Right cardiac atrium (tissue), 5 donors: ENCODE measurements at regions not wholly inside any gene's neighbourhood (a gene's known extent, or its start where the extent isn't known, plus 50 kb on each side); places are given as distances from the start of the nearest gene placed in this dataset.

Experiments used
- ATAC-seq, 2 donors: fragments of 200-7000 bp; cut with Tn5 transposase; one replicate each; pipeline versions ENCODE4 v1.8.0 to v1.9.1; 2020; ENCODE audit warnings: moderate library complexity in 2 of 2, mild to moderate bottlenecking in 1 of 2
- DNase-seq, 3 donors: peaks; one replicate each; pipeline ENCODE4 v3.0.0-alpha.2; 2020
- H3K27ac ChIP-seq: one replicate; pipeline ENCODE4 v1.5.1; 2013; ENCODE audit warnings: mild to moderate bottlenecking, low read length, control low read depth, moderate library complexity
- H3K27me3 ChIP-seq: one replicate; pipeline ENCODE4 v1.6.1; 2013; ENCODE audit not compliant: control insufficient read depth, insufficient read depth
- H3K4me1 ChIP-seq: one replicate; pipeline ENCODE4 v1.6.1; 2013; ENCODE audit warnings: low read length; ENCODE audit not compliant: control insufficient read depth, insufficient read depth
- H3K4me3 ChIP-seq: one replicate; pipeline ENCODE4 v1.5.1; 2013; ENCODE audit warnings: low read length, control low read depth
- H3K9me3 ChIP-seq: one replicate; pipeline ENCODE4 v1.6.1; 2013; ENCODE audit warnings: low read length; ENCODE audit not compliant: control insufficient read depth
- WGBS: extraction: QIAGEN DNeasy Blood & Tissue Kit; methylation state at CpG from one replicate; pipeline ENCODE4 v1.1.7; 2013; 5-methylcytosine and 5-hydroxymethylcytosine counted together
- intact Hi-C, 4 donors: fragments of 100-400 bp; cut with DNase I; formaldehyde crosslinking; loops; one replicate each; pipeline versions ENCODE4 v1.11.0 to v1.14.0; 2022 to 2023
- donor health status: healthy with polysubstance abuse.
- donor health status: DM: no; HTN: yes; CAD: no.
- donor health status: DM: no; HTN: no; CAD: no.
- donor health status: DM: no; HTN: yes; CAD: no; lungs with severe emphysema.
- donor health status: DM: yes; HTN: yes; CAD: no.

DNA sequence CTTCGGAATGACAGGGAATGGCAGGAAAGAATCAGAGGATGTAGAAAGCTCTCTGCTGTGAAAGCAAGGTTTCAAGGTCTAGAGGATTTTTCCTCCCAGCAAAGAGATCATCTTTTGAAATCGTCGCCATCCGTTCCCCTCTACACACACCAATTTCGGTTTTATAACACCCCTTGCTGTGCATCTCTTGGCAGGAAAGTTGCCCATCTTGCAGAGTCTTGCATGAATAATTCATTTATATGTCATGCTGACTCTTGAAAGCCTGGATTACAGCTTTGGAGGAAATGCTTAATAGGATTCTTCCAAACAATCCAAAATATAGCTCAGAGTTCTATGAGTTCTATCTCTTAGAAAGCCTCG is 262.7 kb downstream of the CHL1 start:
- H3K4me1 ChIP-seq: no peaks in the 10 kb centered on the region
- no peak for DNase-seq
- no peaks in the 10 kb centered on the region for H3K27me3 ChIP-seq
- WGBS: 64% methylated on average over 6 of the region's 6 CpGs
- H3K4me3 ChIP-seq: no peak overlapping the region
- no peak overlapping the region for H3K27ac ChIP-seq
- no peaks in the 10 kb centered on the region for H3K9me3 ChIP-seq
- intact Hi-C loops: no loop called here
- ATAC-seq: no peak

DNA sequence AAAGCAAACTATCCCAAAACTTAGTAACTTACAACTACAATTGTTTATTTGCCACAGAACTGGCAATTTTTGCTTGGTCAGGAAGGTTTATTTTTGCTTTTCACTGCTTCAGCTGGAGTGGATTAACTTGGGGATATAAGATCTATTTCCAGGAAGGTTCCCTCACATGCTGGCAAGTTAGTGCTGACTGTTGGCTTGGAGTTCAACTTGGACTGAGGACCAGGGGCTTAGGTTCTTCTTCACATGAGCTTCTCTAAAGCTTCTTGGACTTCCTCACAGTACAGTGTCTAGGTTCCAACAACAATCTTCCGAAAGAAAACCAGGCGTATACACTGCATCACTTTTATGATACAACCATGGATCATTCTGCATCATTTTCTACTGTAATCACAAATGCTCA is 264.4 kb downstream of the CHL1 start:
- no peaks in the 10 kb centered on the region for H3K4me1 ChIP-seq
- no peak for DNase-seq
- intact Hi-C loops: no loop called here
- no peak overlapping the region for H3K27ac ChIP-seq
- ATAC-seq: no peak
- no peak overlapping the region for H3K4me3 ChIP-seq
- no peaks in the 10 kb centered on the region for H3K9me3 ChIP-seq
- WGBS: 87% methylated on average over 2 of the region's 2 CpGs
- H3K27me3 ChIP-seq: no peaks in the 10 kb centered on the region

DNA sequence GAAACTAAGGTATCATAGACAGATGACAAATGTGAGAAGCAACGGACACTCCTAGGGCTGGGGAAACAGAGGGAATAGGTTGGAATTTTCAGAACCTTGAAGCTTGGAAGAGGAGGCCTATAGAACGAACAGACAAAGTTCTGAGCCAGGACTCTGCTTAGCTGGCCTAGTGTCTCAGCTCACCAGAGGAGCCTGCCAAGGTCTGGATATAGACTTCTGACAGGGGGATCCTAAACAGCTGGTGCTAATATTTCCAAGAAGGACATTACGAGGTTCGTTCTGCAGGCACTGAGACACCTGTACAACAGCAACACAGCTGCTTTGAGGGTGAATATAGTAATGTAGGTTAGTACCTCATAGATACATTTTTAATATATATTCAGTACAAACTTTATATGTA is 266.3 kb downstream of the CHL1 start:
- no peak overlapping the region for H3K4me3 ChIP-seq
- H3K9me3 ChIP-seq: no peaks in the 10 kb centered on the region
- H3K27ac ChIP-seq: no peak overlapping the region
- ATAC-seq (peak in 1 of 2 donors; percentile 33), DNase-seq (no peak)
- no peaks in the 10 kb centered on the region for H3K27me3 ChIP-seq
- WGBS: 50% methylated on average over 4 of the region's 4 CpGs
- H3K4me1 ChIP-seq: no peaks in the 10 kb centered on the region
- intact Hi-C loops: no loop called here

DNA sequence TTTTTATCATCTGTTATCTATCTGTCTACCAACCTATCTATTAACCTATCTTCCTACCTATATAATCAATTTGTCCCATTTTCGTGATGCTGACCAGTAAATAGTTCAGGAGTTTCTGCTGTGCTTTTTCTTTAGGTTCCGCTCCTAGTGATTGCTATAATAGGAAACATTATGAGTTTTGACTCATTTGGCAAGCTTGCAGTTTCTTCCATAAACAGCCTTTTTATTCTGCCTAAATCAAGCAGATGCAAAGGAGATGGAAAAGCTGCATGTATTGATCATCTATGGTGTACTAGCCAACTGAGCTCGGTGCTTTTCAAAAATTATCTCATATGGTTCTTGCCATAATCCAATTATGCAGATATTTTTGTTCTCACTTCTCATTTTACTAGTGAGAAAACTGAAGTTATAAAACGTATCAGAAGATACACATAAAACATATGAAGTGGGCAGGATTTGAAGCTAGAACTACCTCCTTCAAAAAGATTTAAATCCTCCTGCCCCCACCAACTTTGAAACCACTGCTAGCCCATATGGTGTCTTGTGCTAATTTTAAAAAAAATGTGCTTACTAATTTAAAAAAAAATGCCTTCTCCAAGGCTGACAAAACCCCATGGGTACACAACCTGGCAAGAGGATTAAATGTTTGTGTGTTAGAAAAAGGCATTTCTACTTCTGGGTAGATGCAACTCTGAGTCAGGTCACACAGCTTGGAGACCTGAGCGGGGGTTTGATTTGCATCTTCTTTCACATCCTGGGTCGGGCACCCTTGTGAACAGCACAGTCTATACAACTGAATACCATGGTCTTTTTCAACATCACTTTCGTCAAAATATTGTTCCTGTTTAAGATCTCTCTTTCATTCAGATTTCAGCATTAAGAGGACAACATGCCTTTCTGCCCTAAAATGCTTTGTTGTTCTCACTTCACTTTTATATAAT is 267.0 kb downstream of the CHL1 start:
- Histone ChIP-seq H3K27me3 (no peaks in the 10 kb centered on the region), H3K27ac (no peak overlapping the region), H3K9me3 (no peaks in the 10 kb centered on the region), H3K4me3 (no peak overlapping the region), H3K4me1 (no peaks in the 10 kb centered on the region)
- intact Hi-C loops: no loop called here
- WGBS: 57% methylated on average over 7 of the region's 7 CpGs
- ATAC-seq: no peak
- no peak for DNase-seq

DNA sequence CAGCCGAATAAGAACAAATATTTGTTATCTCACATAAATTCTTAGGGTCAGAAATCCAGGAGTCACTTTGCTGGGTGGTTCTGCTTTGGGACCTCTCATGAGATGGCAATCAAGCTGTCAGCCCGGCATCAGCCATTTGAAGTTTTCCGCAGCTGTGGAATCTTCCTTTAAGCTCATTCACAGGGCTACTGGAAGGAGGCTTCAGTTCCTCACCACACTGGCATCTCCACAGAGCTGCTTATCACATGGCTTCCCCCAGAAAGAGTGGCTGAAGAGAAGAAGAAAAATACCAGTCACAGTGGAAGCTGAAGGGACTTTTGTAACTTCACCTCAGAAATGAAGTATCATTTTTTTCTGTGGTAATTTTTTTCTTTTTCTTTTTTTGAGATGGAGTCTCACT is 267.7 kb downstream of the CHL1 start:
- H3K4me1 ChIP-seq: no peaks in the 10 kb centered on the region
- 49% methylated on average over 3 of the region's 3 CpGs for WGBS
- ATAC-seq (no peak), DNase-seq (no peak)
- H3K4me3 ChIP-seq: no peak overlapping the region
- intact Hi-C loops: no loop called here
- no peak overlapping the region for H3K27ac ChIP-seq
- H3K9me3 ChIP-seq: no peaks in the 10 kb centered on the region
- no peaks in the 10 kb centered on the region for H3K27me3 ChIP-seq

DNA sequence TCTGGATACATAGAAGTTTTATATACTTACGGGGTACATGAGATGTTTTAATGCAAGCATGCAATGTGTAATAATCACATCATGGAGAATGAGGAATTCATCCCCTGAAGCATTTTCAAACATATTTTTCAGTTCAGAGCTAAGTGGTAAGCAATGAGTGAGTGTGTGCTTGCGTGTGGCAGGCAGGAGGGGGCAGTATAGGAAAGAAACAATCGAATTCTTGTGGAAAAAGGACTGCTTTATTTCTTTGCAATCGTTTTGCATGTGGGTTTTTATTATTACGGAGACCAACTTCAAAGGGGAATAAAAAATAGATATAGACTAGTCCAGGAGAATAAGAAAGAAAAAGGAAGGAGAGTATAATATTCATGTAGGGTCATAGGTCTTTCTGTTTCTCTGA is 271.6 kb downstream of the CHL1 start:
- intact Hi-C loops: no loop called here
- no peaks in the 10 kb centered on the region for H3K27me3 ChIP-seq
- no peaks in the 10 kb centered on the region for H3K9me3 ChIP-seq
- H3K4me3 ChIP-seq: no peak overlapping the region
- H3K4me1 ChIP-seq: no peaks in the 10 kb centered on the region
- DNase-seq (no peak), ATAC-seq (no peak)
- H3K27ac ChIP-seq: no peak overlapping the region
- 26% methylated on average over 5 of the region's 5 CpGs for WGBS

DNA sequence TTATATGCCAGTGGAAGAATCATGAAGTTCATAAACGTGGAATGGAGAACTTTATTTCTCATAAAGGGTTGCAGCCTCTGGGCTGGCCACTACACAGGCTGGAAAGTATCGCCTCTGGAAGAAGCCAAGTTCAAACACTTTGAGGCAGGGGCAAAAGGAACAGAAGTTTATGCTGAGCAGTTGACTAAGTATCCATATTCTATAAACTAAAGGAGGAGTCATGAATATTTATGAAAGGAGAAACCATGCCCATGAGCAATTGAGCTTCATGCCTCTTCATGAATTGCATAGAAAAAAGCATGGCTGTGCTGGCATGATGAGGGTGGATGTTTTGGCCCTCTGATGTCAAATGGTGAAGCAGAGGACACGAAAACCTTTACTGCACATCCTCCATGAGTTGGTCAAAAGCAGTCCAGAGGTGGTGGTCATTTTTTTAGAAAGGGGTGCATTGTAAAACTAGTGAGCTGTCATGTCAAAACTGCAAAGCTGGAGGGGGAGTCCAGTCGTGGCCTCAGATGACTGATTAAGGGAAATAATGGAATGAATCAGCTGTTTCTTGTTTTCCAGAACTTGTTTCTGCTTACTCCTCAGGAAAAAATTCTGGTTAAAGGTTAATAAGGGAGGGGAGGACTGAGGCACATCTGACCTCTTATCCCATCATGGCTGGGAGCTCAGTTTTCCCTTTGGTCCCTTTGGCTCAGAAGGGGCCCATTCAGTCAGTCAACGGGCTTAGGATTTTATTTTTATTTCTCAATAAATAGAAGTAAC is 276.7 kb downstream of the CHL1 start:
- Histone ChIP-seq H3K27me3 (no peaks in the 10 kb centered on the region), H3K4me3 (no peak overlapping the region), H3K27ac (no peak overlapping the region), H3K9me3 (no peaks in the 10 kb centered on the region), H3K4me1 (no peaks in the 10 kb centered on the region)
- WGBS: 58% methylated on average over 5 of the region's 5 CpGs
- intact Hi-C loops: no loop called here
- DNase-seq: no peak
- ATAC-seq: no peak

DNA sequence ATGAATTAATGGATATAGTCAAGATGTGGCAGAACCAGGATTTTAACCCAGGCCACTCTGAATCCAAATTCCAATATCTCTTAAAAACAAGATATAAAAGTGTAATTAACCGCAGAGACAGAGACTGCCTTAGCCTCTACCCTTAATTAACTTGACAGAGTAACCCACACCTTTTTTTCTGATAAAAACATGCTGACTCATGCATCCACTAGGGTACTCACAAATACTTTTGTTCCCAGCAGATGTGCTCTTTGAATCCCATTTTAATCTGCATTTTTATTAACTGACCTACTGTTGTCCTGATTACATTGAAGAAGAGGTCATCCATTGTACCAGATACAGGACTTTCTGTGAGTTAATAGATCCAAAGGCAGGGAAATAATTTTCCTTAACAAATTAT is 278.3 kb downstream of the CHL1 start:
- no peak for DNase-seq
- Histone ChIP-seq H3K27me3 (no peaks in the 10 kb centered on the region), H3K9me3 (no peaks in the 10 kb centered on the region), H3K4me3 (no peak overlapping the region), H3K4me1 (no peaks in the 10 kb centered on the region), H3K27ac (no peak overlapping the region)
- 89% methylated on average over 1 of the region's 1 CpG for WGBS
- intact Hi-C loops: no loop called here
- ATAC-seq: no peak

DNA sequence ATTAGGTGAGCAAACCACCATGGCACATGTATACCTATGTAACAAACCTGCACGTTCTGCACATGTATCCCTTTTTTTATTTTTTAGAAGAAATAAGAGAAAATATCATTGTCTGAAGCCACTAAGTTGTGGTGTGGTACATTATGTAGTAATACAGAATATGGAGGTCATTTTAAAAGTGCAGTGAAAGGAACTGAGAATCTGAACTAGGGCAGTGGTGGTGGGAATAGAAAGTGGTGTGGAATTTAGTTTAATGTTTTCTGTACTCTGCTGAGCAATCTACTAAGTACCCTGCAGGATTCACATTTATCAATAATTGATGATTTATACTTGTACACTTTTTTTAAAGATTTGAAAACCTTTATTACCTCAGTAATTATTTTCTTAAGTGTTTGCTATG is 283.5 kb downstream of the CHL1 start:
- ATAC-seq (no peak), DNase-seq (no peak)
- no peaks in the 10 kb centered on the region for H3K4me1 ChIP-seq
- no peaks in the 10 kb centered on the region for H3K27me3 ChIP-seq
- intact Hi-C loops: no loop called here
- H3K9me3 ChIP-seq: no peaks in the 10 kb centered on the region
- no peak overlapping the region for H3K27ac ChIP-seq
- WGBS: 68% methylated on average over 1 of the region's 1 CpG
- no peak overlapping the region for H3K4me3 ChIP-seq

DNA sequence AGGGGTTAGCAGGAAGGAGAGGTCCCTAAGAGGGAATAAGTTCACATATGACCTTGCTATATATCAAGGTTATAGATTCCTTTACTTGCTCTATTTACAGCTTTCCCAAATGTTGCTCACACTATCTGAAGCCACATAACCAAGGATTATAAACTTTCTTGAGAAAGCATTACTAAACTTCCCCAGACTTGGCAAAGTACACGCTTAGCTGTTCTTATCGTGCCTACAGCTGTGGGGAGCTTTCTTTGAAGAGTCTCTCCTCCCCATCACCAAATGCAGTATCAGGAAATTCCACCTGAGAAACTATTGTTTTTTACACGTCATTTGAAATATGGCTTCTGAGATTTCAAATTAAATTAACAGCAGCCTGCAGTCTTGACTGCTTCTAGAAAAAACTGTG is 284.5 kb downstream of the CHL1 start:
- intact Hi-C loops: no loop called here
- Histone ChIP-seq H3K9me3 (no peaks in the 10 kb centered on the region), H3K27me3 (no peaks in the 10 kb centered on the region), H3K27ac (no peak overlapping the region), H3K4me1 (no peaks in the 10 kb centered on the region), H3K4me3 (no peak overlapping the region)
- no peak for ATAC-seq
- 47% methylated on average over 3 of the region's 3 CpGs for WGBS
- DNase-seq: no peak

DNA sequence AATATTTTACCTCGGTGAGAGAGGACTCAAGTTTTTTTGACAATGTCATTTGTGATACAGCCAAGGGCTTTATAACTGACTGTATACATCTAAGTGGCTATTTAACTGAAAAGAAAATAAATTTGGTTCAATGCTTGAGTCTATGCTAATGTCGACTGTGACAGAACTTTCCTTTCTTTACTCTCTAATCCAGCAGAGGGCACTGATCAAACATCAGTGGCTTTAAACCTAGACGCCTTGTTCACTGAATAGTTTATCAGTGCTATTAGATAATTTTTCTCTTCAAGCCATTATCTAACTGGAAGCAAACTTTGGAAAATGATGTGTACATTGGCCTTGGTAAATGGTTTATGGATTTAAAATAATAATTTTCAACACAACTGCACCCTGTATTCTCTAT is 285.1 kb downstream of the CHL1 start:
- 23% methylated on average over 3 of the region's 3 CpGs for WGBS
- H3K27ac ChIP-seq: no peak overlapping the region
- ATAC-seq: no peak
- no peaks in the 10 kb centered on the region for H3K4me1 ChIP-seq
- no peaks in the 10 kb centered on the region for H3K9me3 ChIP-seq
- no peak for DNase-seq
- no peak overlapping the region for H3K4me3 ChIP-seq
- no peaks in the 10 kb centered on the region for H3K27me3 ChIP-seq
- intact Hi-C loops: no loop called here
